HepG2 (cell line): ENCODE measurements at regions not wholly inside any gene's neighbourhood (a gene's known extent, or its start where the extent isn't known, plus 50 kb on each side); places are given as distances from the start of the nearest gene placed in this dataset.

Experiments
- ATAC-seq: fragments of 200-7000 bp; cut with Tn5 transposase; 3 replicates; pipeline ENCODE4 v1.9.1; 2020; ENCODE audit warnings: mild to moderate bottlenecking, moderate library complexity
- BruUV-seq: library from RNA; stranded (reverse); fragments of 400-500 nt; replicated peaks from 2 replicates; lab custom pipeline; 2021; lab: Mats Ljungman, UMichigan
- CTCF ChIA-PET: fragments of 300-600 bp; formaldehyde crosslinking; extraction: SDS; loops from one replicate; lab custom pipeline; 2021; ENCODE audit warnings: low total read pairs, inconsistent platforms, low intra/inter-chr PET ratio; lab: Yijun Ruan, JAX
- POLR2A ChIA-PET: fragments of 350-600 bp; sonication (Branson Sonifier 250); formaldehyde crosslinking; loops from one replicate; lab custom pipeline; 2020; ENCODE audit warnings: antibody characterized with exemption, inconsistent platforms; lab: Yijun Ruan, JAX
- DNase-seq: peaks from one replicate; pipeline ENCODE4 v3.0.0-alpha.2; 2015; ENCODE audit warnings: low spot score
- FAIRE-seq: peaks from 3 replicates; lab custom pipeline; 2011; peaks lifted over from hg19 to GRCh38; lab: Jason Lieb, UNC
- H2AFZ ChIP-seq: one replicate; pipeline ENCODE4 v1.6.1; 2011; ENCODE audit warnings: low read length, inconsistent platforms
- H3K27ac ChIP-seq: fragments of 300-600 bp; 3 replicates; pipeline ENCODE4 v1.8.0; 2011; ENCODE audit warnings: mixed run types, mild to moderate bottlenecking, mixed read lengths, low read length, inconsistent platforms; ENCODE audit not compliant: insufficient read depth; ENCODE audit errors: extremely low read length
- H3K27me3 ChIP-seq, 2 experiments: fragments of 200-600 bp in 1 of 2; 2 replicates in 1 of 2; 3 replicates in 1 of 2; pipeline versions ENCODE4 v1.6.0 to v1.8.0; 2011; ENCODE audit warnings: low read length in 2 of 2, mild to moderate bottlenecking in 2 of 2, moderate library complexity in 2 of 2, inconsistent platforms in 1 of 2; ENCODE audit not compliant: insufficient read depth in 2 of 2, control insufficient read depth in 1 of 2
- H3K36me3 ChIP-seq, 2 experiments: fragments of 200-600 bp in 1 of 2; replicated peaks in 1 of 2; 2 replicates in 1 of 2; 3 replicates in 1 of 2; pipeline versions ENCODE4 v1.5.1 to v1.8.0; 2011; ENCODE audit warnings: low read length in 2 of 2, inconsistent platforms in 1 of 2; ENCODE audit not compliant: insufficient read depth in 2 of 2, control insufficient read depth in 1 of 2
- H3K4me1 ChIP-seq: 2 replicates; pipeline ENCODE4 v1.5.1; 2012; ENCODE audit warnings: low read length, inconsistent platforms; ENCODE audit not compliant: insufficient read depth
- H3K4me2 ChIP-seq: 2 replicates; pipeline ENCODE4 v1.6.0; 2011; ENCODE audit warnings: low read depth, low read length, inconsistent platforms
- H3K4me3 ChIP-seq, 3 experiments: fragments of 200-600 bp in 1 of 3; sonication (generic), shearing (Covaris generic) in 1 of 3; replicated peaks in 1 of 3; 2 replicates each; pipeline ENCODE4 v1.5.1; 2011 to 2016; ENCODE audit warnings: low read length in 3 of 3, inconsistent platforms in 2 of 3, low read depth in 2 of 3, mild to moderate bottlenecking in 2 of 3, control low read depth in 1 of 3, mixed read lengths in 1 of 3; ENCODE audit not compliant: insufficient read depth in 1 of 3
- H3K79me2 ChIP-seq: one replicate; pipeline ENCODE4 v1.6.1; 2011; ENCODE audit warnings: low read length, inconsistent platforms; ENCODE audit not compliant: insufficient read depth
- H3K9ac ChIP-seq: 2 replicates; pipeline ENCODE4 v1.6.0; 2011; ENCODE audit warnings: mild to moderate bottlenecking, low read depth, low read length, inconsistent platforms; ENCODE audit not compliant: insufficient read depth
- H3K9me3 ChIP-seq: 2 replicates; pipeline ENCODE4 v1.5.1; 2012; ENCODE audit warnings: mild to moderate bottlenecking, low read length
- H4K20me1 ChIP-seq: 2 replicates; pipeline ENCODE4 v1.6.0; 2011; ENCODE audit warnings: inconsistent platforms, mild to moderate bottlenecking, low read length, moderate library complexity; ENCODE audit not compliant: insufficient read depth
- AGO2 ChIP-seq: fragments of 200-400 bp; formaldehyde crosslinking; optimal IDR thresholded peaks from 2 replicates; pipeline ENCODE3; 2017; ENCODE audit warnings: mild to moderate bottlenecking, low read depth, low read length, moderate library complexity
- ARID5B ChIP-seq: IDR thresholded peaks from 2 replicates; pipeline ENCODE4 v1.4.0; 2020; ENCODE audit warnings: mild to moderate bottlenecking, missing genetic modification reagents
- HMGA1 ChIP-seq: sonication (generic); formaldehyde crosslinking; conservative IDR thresholded peaks from 2 replicates; pipeline ENCODE4 v1.4.0; 2020; ENCODE audit warnings: missing genetic modification reagents
- SOX6 ChIP-seq, 2 experiments: fragments of 450-650 bp in 1 of 2; sonication (generic) in 1 of 2; formaldehyde crosslinking in 1 of 2; IDR thresholded peaks; 2 replicates each; pipeline versions ENCODE4 v1.4.0 to v1.6.1; 2017 to 2020; ENCODE audit warnings: antibody characterized with exemption in 1 of 2, mild to moderate bottlenecking in 1 of 2, missing genetic modification reagents in 1 of 2
- TERF1 ChIP-seq: sonication (generic); formaldehyde crosslinking; IDR thresholded peaks from 2 replicates; pipeline ENCODE4 v1.8.0; 2022; ENCODE audit warnings: mild to moderate bottlenecking, missing genetic modification reagents, moderate library complexity
- ZFP82 ChIP-seq: sonication (generic); formaldehyde crosslinking; IDR thresholded peaks from 2 replicates; pipeline ENCODE4 v1.5.1; 2020; ENCODE audit warnings: mild to moderate bottlenecking, missing genetic modification reagents, borderline replicate concordance
- ZNF790 ChIP-seq: sonication (generic); formaldehyde crosslinking; IDR thresholded peaks from 2 replicates; pipeline ENCODE4 v1.8.0; 2022; ENCODE audit warnings: missing genetic modification reagents, mild to moderate bottlenecking, borderline replicate concordance
- WGBS: methylation state at CpG from one replicate; pipeline ENCODE4 v1.1.6; 2017; ENCODE audit warnings: low lambda C conversion rate; 5-methylcytosine and 5-hydroxymethylcytosine counted together
- in situ Hi-C: cut with HindIII; loops from 2 replicates; pipeline ENCODE4 v1.10.0; 2017; ENCODE audit warnings: low pct_unique_long_range_greater_than_20kb; ENCODE audit not compliant: extremely low pct_ligation_motif_present
- intact Hi-C: fragments of 100-400 bp; cut with micrococcal nuclease; formaldehyde crosslinking; loops from one replicate; pipeline ENCODE4 v1.10.0; 2022; ENCODE audit not compliant: unreplicated experiment
- TF ChIP-seq, protein P1 (sequence below): sonication (generic); formaldehyde crosslinking; IDR thresholded peaks from 2 replicates; pipeline ENCODE4 v1.5.1; 2020; ENCODE audit warnings: missing genetic modification reagents, mild to moderate bottlenecking, borderline replicate concordance

GRCh38 chr18:10201659-10202058 is 252.8 kb upstream of the APCDD1 start (continued):
- TF ChIP-seq, protein P1, sequence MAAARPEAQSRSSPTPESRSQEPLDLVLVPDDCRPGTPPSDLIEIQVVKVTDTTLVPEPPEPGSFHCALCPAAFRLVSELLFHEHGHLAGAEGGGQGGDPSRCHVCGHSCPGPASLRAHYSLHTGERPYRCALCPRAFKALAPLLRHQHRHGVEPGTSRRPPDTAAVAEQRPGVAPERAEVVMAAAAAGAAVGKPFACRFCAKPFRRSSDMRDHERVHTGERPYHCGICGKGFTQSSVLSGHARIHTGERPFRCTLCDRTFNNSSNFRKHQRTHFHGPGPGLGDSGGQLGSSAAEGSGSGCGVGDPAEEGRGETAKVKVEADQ (CRISPR knock-in tag): no peak
- no peak for TF ChIP-seq HMGA1 (CRISPR knock-in tag)
- no peak for TF ChIP-seq ARID5B (CRISPR knock-in tag)
- TF ChIP-seq SOX6 (IDR thresholded peaks at IDR 0.05): no peak
- TF ChIP-seq SOX6 (CRISPR knock-in tag; IDR thresholded peaks at IDR 0.05): no peak
- TF ChIP-seq AGO2: no peak

DNA sequence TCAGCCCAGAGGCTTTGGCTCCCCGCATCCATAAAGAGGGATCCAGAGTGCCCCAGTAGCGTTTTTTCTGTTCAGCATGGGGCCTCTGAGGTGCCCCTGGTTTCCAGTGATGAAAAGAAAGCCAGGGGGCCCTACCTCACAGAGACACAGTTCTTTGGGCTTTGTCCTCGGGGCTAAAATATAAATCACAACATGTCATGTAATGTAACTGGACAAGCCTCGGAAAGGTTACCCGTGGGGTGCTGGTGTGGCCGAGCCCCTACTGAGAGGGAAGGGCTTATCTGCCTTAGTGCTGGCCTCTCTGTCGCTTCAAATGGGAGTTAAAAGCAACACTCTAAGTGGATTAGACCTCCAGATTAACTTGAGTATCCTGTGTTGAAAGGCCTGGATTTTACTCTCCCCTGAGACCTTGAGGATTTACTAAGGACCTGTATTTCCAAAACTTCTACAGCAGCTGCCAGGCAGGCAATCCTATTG is 251.6 kb upstream of the APCDD1 start:
- no peaks in the 10 kb centered on the region; a peak in 1 of 5 replicates for H3K27me3 ChIP-seq
- no peak overlapping the region for H3K4me2 ChIP-seq
- FAIRE-seq (no peak), ATAC-seq (no peak), DNase-seq (no peak)
- in situ Hi-C loops: no loop called here
- H2AFZ ChIP-seq: no peak overlapping the region
- H3K36me3 ChIP-seq: no peaks in the 10 kb centered on the region
- ChIA-PET POLR2A (no interaction called here), CTCF (no interaction called here)
- no peak overlapping the region for H3K9ac ChIP-seq
- H3K4me1 ChIP-seq: no peaks in the 10 kb centered on the region
- no peaks in the 10 kb centered on the region for H3K9me3 ChIP-seq
- no peaks in the 10 kb centered on the region for H4K20me1 ChIP-seq
- intact Hi-C loops: no loop called here
- no peaks in the 10 kb centered on the region for H3K79me2 ChIP-seq
- H3K4me3 ChIP-seq: no peak overlapping the region
- no peak overlapping the region for H3K27ac ChIP-seq
- whole genome bisulfite sequencing: 32% methylated on average over 6 of the region's 7 CpGs
- no TSS peak for BruUV-seq
- TF ChIP-seq ZFP82 (CRISPR knock-in tag) (no peak), ZNF790 (no peak), TERF1 (CRISPR knock-in tag) (no peak)
